ENCODE measurements at regions not wholly inside any gene's neighbourhood (a gene's known extent, or its start where the extent isn't known, plus 50 kb on each side); places are given as distances from the start of the nearest gene placed in this dataset.

DNA sequence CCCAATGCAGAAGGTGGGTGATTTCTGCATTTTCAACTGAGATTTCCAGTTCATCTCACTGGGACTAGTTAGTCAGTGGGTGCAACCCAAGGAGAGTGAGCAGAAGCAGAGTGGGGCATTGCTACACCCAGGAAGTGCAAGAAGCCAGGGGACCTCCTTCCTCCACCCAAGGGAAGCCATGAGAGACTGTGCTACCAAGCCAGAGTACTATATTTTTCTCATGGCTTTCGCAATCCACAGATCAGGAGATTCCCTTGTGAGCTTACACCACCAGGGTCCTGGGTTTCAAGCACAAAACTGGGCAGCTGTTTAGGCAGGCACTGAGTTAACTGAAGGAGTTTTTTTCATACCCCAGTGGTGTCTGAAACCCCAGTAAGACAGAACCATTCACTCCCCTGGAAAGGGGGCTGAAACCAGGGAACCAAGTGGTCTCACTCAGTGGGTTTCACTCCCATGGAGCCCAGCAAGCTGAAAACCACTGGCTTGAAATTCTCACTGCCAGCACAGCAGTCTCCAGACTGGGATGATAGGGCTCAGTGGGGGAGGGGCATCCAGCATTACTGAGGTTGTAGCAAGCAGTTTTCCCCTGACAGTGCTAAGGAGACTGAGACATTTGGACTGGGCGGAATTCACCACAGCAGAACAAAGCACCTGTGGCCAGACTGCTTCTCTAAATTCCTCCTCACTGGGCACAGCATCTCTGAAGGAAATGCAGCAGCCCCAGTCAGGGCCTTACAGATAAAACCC lies 903.4 kb downstream of the TECRL start:
- DNase-seq = no peak

- no peak for DNase-seq
Measured at GRCh38 chr4:63493265-63493664, 916.0 kb downstream of the TECRL start.

- DNase-seq = no peak
Measured at GRCh38 chr4:63492515-63492914, 916.7 kb downstream of the TECRL start.

DNA sequence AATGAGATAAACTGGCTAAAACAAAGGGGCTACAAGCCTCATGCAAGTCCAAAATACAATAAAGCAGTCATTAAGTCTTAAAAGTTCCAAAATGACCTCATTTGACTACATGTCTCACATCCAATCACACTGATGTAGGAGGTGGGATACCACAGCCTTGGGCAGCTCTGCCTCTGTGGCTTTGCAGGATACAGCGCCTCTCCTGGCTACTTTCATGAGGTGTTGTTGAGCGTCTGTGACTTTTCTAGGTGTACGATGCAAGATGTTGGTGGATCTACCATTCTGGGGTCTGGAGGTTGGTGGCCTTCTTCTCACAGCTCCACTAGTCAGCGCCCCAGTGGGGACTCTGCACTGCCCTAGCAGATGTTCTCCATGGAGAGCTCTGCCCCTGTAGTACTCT lies 944.9 kb downstream of the TECRL start:
- no peak for DNase-seq

DNA sequence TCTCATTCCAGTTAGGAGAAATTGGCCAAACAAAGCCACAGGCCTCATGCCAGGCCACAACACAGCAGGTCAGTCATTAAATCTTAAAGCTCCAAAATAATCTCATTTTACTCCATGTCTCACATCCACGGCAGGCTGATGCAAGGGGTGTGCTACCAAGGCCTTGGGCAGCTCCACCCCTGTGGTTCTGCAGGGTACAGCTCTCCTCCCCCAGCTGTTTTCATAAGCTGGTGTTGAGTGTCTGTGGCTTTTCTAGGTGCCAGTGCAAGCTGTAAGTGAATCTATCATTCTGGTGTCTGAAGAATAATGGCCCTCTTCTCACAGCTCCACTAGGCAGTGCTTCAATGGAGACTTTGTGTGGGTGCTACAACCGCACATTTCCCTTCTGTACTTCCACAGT lies 949.2 kb downstream of the TECRL start:
- DNase-seq = no peak

GRCh38 chr4:63459329-63459728 lies 949.9 kb downstream of the TECRL start:
- no peak for DNase-seq

DNA sequence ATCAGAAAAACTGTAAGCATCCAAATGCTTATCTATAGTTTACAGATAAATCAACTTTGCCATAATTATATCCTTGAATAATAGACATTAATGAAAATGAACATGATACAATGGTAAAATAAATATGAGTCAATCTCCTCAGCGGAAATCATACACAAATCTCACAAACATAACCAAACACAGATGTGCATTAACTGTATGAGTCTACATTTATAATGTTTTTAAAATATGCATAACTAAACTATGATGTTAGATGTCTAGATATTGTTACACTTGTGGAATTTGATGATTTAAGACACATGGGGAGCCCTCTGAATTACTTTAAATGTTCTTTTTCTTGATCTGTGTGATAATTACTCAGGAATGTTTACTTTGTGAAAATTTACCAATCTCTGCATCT lies 951.2 kb downstream of the TECRL start:
- no peak for DNase-seq

DNA sequence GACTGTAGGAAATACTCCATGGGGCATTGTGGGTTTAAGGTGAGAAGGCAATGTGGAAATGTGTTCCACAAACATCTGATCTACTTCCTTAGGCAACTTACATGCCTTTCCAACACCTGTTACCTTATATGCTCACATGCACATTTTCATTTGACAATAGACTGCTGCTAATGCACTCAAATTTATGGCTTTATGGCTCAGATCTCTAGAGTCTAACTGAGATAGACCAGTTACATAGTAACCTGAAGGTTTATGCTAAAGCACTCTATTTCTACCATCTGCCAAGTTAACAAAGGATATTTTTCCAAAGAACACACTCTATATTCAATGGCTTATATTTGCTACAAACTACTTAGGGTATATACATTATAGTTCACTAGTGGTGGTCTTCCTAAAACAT lies 969.0 kb downstream of the TECRL start:
- DNase-seq = no peak

DNA sequence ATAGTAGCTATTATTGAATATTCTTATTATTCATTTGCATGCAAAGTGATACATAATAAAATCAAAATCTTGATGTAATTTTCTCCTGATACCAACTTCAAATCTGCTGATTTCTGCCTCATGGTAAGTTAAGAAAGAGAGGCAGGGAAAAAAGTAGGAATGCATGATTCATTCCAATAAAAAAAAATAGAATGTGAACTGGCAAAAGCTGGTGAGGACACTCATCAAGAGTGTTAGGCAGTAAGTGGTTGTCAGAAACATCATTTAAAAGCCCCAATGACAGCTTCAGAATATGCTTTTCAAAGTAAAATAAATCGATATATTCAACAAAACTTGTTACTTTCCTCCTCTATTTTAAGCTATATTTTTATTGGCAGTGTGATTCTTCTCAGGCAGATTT lies 979.1 kb downstream of the TECRL start:
- no peak for DNase-seq

DNA sequence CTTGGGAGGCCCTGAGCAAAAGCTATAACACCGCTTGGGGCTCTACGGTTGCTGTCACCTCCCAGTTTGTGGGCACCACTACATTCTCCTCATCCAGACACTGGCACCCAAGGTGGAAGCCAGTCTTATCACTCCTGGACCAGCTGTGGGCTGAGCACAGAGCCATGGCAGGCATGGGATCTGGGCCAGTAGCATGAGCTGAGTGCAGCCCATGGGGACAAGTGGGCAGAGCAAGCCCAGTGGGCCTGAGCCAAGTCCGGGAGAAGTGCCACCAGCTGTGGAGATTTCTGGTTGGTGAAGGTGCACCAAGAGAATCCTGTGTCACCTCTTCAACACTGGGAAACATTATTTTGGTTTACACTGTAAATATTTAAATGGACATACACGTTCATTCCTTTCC lies 1013.0 kb downstream of the TECRL start:
- DNase-seq = no peak

DNA sequence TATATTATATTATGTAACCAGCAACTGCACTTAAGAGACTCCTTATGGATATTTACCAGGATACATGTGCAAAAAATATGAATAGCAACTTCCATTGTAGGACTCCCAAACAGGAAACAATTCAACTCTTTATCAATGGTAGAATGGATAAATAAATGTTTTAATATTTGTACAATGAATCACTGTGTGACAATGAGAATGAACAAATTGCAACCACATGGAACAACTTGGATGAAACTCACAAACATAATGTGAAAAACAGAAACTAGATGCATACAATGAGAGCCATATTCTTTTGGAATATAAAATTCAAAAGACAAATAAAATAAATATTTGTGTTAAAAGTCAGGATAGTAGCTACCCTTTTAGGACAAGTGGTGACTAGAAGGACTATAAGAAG lies 1015.7 kb downstream of the TECRL start:
- DNase-seq = no peak

DNA sequence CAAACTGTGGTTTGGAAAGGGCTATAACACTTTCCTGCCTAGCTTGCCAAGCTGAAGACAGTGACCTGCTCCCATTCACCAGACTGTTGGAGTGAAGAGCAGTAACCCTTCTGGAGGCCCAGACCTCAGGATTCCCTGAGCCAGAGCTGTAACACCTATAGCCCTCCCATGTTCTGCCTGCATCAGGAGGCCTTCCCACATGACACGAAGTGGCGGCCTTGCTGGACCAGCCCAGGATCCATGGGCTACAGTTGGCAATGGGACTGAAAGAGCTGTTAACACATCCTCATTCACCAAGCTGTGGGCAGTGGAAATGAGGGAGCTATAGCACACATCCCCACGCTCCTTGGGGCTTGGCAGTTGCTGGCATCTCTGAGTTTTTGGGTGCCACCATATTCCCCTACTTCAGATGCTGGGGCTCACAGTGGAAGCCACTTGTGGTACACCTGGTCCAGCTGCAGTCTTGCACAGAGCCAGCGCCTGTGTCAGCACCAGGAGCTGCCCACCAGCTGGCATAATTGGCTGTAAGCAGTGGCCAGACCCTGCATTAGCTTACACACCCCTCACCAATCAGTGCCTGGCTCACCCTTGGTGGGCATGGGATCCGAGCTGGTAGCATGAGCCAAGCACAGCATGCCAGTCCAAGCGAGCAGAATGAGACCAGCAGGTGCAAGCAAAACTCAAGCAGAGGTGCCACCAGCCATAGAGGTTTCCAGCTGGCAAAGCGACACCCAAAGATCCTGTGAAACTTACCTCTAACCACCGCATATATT lies 1029.3 kb downstream of the TECRL start:
- DNase-seq = no peak

DNA sequence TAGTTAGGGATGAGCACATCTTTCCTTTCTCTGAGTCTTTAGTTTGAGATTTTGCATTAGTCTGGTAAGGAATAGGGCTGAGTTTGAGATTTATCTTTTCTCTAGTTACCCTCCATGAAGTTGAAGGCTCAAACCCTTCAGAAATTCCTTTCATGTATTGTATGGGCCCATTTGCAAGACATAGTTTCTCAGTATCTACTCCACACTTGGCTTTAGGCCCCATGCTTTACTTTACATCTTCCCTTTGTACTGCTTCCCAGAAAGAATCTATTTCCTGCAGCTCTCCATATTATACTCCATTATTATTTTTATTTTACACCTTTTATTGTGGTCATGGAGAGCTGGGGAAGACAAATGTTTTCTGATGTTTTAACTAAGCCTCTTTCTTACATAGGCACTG lies 1038.2 kb downstream of the TECRL start:
- DNase-seq = no peak

GRCh38 chr4:63361628-63362027 lies 1047.6 kb downstream of the TECRL start:
- DNase-seq = no peak

- DNase-seq = no peak
Measured at GRCh38 chr4:63361066-63361465, 1048.2 kb downstream of the TECRL start.

GRCh38 chr4:63349674-63350025 lies 1059.6 kb downstream of the TECRL start:
- DNase-seq = no peak

- peak in 1 of 56 donors; percentile 0 for DNase-seq
Measured at GRCh38 chr4:63348735-63349673, 1060.2 kb downstream of the TECRL start.

GRCh38 chr4:63325140-63325539 lies 1084.1 kb downstream of the TECRL start:
- DNase-seq = no peak

DNA sequence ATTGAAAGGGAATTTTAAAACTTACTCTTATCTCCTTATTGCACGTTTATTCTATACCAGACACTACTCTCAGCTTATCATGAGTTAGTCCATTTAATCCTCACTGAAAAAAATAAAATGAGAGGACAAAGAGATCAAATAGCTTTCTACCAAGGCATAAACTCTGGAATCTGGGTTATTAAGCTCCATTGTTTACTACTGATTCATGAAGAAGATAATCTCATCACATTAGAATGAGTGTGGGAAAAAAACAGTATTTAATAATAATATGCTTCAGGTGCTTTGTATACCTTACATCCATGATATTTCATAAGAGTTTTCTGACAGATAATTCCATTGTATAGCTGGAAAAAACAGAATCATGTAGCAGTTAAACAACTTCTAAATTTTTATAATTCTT lies 1092.6 kb downstream of the TECRL start:
- no peak for DNase-seq

DNA sequence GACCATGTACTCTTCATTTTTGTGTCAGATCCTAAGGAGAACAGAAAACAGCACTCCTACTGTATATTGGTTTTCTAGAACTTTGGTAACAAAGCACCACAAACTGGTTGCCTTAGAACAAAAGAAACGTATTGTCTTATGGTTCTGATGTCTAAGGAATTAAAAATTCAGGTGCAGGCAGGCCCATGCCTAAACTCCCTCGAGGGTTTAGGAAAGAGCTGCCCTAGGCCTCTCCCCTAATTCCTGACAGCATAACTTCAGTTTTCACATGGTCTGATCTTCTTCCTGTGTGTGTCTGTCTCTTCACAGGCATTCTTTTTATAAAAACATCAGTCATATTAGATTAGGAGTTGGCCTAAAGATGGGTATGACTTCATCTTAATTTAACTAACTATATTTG lies 1093.6 kb downstream of the TECRL start:
- no peak for DNase-seq

GRCh38 chr4:63308697-63309096 lies 1100.6 kb downstream of the TECRL start:
- no peak for DNase-seq

- DNase-seq = no peak
Measured at GRCh38 chr4:63302792-63303191, 1106.5 kb downstream of the TECRL start.
